ENCODE measurements at regions not wholly inside any gene's neighbourhood (a gene's known extent, or its start where the extent isn't known, plus 50 kb on each side); places are given as distances from the start of the nearest gene placed in this dataset.

- intact Hi-C loops (cut with micrococcal nuclease) = no loop called here
- TF ChIP-seq, protein P1, sequence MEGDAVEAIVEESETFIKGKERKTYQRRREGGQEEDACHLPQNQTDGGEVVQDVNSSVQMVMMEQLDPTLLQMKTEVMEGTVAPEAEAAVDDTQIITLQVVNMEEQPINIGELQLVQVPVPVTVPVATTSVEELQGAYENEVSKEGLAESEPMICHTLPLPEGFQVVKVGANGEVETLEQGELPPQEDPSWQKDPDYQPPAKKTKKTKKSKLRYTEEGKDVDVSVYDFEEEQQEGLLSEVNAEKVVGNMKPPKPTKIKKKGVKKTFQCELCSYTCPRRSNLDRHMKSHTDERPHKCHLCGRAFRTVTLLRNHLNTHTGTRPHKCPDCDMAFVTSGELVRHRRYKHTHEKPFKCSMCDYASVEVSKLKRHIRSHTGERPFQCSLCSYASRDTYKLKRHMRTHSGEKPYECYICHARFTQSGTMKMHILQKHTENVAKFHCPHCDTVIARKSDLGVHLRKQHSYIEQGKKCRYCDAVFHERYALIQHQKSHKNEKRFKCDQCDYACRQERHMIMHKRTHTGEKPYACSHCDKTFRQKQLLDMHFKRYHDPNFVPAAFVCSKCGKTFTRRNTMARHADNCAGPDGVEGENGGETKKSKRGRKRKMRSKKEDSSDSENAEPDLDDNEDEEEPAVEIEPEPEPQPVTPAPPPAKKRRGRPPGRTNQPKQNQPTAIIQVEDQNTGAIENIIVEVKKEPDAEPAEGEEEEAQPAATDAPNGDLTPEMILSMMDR (IDR thresholded peaks at IDR 0.05; ENCODE audit: borderline replicate concordance) = no peak
- no peak overlapping the region for H3K4me3 ChIP-seq
- H3K27ac ChIP-seq (replicated peaks) = no peak overlapping the region
- H3K27me3 ChIP-seq (ENCODE audit: low read depth) = no peaks in the 10 kb centered on the region
- no peaks in the 10 kb centered on the region for H3K36me3 ChIP-seq
- H3K4me1 ChIP-seq = no peaks in the 10 kb centered on the region
- H3K9me3 ChIP-seq (replicated peaks) = no peaks in the 10 kb centered on the region
- DNase-seq = no peak
Observed at GRCh38 chr7:48703466-48703865, 220.9 kb upstream of the CDC14C start.

- TF ChIP-seq, protein P1 (IDR thresholded peaks at IDR 0.05; ENCODE audit: borderline replicate concordance) = no peak
- H3K27ac ChIP-seq (replicated peaks) = no peak overlapping the region
Observed at GRCh38 chr7:48708122-48708521, 216.2 kb upstream of the CDC14C start.

GRCh38 chr7:48708635-48709034 lies 215.7 kb upstream of the CDC14C start:
- no peaks in the 10 kb centered on the region for H3K27me3 ChIP-seq (ENCODE audit: low read depth)
- H3K9me3 ChIP-seq (replicated peaks) = no peaks in the 10 kb centered on the region
- intact Hi-C loops (cut with micrococcal nuclease) = no loop called here
- H3K4me1 ChIP-seq = no peaks in the 10 kb centered on the region
- TF ChIP-seq, protein P1 (IDR thresholded peaks at IDR 0.05; ENCODE audit: borderline replicate concordance) = no peak
- DNase-seq = no peak
- no peak overlapping the region for H3K27ac ChIP-seq (replicated peaks)
- no peaks in the 10 kb centered on the region for H3K36me3 ChIP-seq
- H3K4me3 ChIP-seq = no peak overlapping the region

More at GRCh38 chr7:48708122-48708521, 216.2 kb upstream of the CDC14C start:
- no peaks in the 10 kb centered on the region for H3K4me1 ChIP-seq
- DNase-seq = no peak
- no peaks in the 10 kb centered on the region for H3K27me3 ChIP-seq (ENCODE audit: low read depth)
- intact Hi-C loops (cut with micrococcal nuclease) = no loop called here
- H3K9me3 ChIP-seq (replicated peaks) = no peaks in the 10 kb centered on the region
- no peak overlapping the region for H3K4me3 ChIP-seq
- no peaks in the 10 kb centered on the region for H3K36me3 ChIP-seq

DNA sequence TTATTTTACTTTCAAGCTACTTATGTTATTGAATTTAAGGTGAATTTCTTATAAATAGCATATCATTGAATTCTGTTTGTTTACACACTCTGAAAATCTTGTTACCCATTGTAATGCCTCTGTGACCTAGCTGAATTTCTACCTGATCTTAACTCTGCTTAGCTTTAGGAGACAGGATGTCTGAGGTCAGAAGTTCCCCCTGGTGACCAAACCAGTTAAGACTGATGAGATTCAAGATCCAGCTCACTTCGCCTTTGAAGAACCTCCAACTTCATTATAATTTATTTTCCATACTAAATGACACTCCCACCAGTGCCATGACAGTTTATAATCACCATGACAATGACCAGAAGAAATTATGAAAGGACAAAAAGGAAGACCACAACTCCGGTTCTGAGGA lies 213.4 kb upstream of the CDC14C start:
- intact Hi-C loops (cut with micrococcal nuclease) = no loop called here
- DNase-seq = no peak
- no peaks in the 10 kb centered on the region for H3K36me3 ChIP-seq
- H3K9me3 ChIP-seq (replicated peaks) = no peaks in the 10 kb centered on the region
- no peaks in the 10 kb centered on the region for H3K27me3 ChIP-seq (ENCODE audit: low read depth)
- TF ChIP-seq, protein P1 (IDR thresholded peaks at IDR 0.05; ENCODE audit: borderline replicate concordance) = no peak
- H3K27ac ChIP-seq (replicated peaks) = no peak overlapping the region
- no peaks in the 10 kb centered on the region for H3K4me1 ChIP-seq
- no peak overlapping the region for H3K4me3 ChIP-seq

- Histone ChIP-seq H3K27me3 (ENCODE audit: low read depth) (no peaks in the 10 kb centered on the region), H3K4me1 (no peaks in the 10 kb centered on the region), H3K4me3 (no peak overlapping the region), H3K27ac (replicated peaks) (no peak overlapping the region), H3K36me3 (no peaks in the 10 kb centered on the region), H3K9me3 (replicated peaks) (no peaks in the 10 kb centered on the region)
- TF ChIP-seq, protein P1 (IDR thresholded peaks at IDR 0.05; ENCODE audit: borderline replicate concordance) = no peak
- intact Hi-C loops (cut with micrococcal nuclease) = no loop called here
- DNase-seq = no peak
Observed at GRCh38 chr7:48718731-48719378, 205.5 kb upstream of the CDC14C start.

Data from left ventricle myocardium inferior (tissue), 1 donor.